GM18520 (cell line): ENCODE measurements at regions not wholly inside any gene's neighbourhood (a gene's known extent, or its start where the extent isn't known, plus 50 kb on each side); places are given as distances from the start of the nearest gene placed in this dataset.

Experiments used
- ATAC-seq: cut with Tn5 transposase; IDR thresholded peaks from one replicate; pipeline ENCODE4 v1.9.1; 2021; ENCODE audit not compliant: unreplicated experiment

DNA sequence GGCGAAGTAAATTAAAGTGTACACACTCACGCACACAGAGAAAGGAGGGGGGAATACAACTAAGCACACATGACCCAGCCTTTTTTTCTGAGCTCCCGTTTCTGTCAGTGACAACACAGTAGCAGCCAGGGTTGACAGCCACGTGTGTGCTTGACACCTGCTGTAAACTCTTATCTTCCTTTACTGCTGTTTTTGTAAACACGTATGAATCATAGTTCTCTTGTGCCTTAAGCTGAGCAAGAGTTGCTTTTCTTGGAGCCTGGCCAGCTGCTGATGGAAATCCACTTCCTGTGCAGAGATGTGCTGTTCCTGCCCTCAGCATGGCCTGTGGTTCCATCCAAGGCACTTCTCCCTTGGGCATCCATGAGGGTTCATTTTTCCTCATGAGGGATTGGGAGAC is 561.9 kb downstream of the GALR1 start:
- no peak for ATAC-seq

DNA sequence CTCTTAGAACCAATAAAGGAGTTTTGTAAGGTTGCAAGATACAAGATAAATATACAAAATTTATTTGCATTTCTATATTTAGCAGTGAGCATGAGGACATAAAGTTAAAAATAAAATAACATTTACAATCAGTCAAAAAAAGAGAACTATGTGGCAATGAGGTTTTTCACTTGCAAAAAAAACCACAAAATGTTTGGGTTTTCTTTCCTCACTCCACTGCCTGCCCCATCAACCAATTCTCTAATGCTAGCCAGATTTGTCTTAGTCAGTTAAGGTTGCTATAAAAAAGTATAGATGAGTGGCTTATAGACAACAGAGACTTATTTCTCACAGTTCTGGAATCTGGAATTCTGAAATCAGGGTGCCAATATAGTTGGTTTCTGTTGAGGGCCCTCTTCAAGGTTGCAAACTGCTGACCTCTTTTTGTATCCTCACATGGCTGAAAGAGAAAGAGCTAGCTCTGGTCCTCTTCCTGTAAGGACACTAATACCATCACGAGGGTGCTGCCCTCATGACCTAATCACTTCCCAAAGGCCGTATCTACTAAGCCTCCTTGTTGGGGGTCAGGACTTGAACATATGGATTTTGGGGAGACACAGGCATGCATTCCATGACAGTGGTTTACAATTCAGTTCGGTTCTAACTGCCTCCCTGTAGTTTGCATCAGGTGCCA is 566.2 kb downstream of the GALR1 start:
- ATAC-seq: no peak

DNA sequence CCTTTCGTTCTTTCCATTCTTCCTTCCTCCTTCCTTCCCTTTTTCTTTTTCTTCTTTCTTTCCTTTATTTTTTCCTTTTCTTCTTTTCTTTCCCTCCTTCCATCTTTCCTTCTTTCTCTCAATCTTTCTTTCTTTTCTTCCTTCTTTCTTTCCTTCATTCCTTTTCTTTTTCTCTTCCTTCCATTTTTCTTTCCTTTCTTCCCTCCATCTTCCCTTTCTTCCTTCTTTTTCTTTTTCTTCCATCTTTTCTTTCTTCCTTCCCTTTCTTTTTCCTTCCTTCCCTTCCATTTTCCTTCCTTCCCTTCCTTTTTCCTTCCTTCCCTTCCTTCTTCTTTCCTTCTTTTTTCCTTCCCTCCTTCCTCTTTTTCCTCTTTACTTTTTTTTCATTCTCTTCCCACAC is 568.7 kb downstream of the GALR1 start:
- ATAC-seq: no peak

DNA sequence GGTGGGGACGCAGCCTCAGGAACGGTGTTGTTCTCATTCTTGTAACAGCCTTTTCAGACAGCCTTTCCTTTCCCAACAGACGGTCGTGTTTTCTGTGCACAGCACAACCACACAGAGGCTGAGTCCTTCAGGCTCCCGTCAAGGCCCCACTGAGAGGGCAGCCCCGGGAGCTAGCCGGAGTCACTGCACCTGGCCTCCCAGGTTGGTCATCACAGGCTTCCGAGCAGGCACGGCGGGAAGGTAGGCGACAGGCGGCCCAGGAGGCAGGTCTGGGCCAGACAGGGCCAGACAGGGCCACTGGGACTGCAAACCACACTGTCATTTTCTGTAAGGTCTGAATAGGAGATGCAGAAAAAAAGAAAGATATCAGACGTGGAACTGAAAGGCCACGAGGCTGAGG is 570.8 kb downstream of the GALR1 start:
- no peak for ATAC-seq

DNA sequence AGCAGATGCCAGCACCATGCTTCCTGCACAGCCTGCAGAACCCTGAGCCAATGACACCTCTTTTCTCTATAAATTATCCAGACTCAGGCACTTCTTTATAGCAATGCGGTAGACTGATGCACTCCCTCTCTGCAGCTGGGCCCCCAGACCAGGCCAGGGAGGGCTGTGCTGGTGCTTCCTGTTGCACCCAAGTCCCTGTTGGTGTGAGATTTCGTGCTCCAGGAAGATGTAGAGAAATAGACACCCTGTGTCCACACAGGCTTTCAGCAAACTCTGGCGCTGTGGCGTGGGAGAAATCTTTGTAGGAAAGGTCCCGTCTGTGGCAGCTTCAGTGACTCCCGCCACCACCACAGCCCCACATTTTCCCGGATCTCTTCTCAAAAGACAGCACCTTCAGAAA is 572.2 kb downstream of the GALR1 start:
- no peak for ATAC-seq

DNA sequence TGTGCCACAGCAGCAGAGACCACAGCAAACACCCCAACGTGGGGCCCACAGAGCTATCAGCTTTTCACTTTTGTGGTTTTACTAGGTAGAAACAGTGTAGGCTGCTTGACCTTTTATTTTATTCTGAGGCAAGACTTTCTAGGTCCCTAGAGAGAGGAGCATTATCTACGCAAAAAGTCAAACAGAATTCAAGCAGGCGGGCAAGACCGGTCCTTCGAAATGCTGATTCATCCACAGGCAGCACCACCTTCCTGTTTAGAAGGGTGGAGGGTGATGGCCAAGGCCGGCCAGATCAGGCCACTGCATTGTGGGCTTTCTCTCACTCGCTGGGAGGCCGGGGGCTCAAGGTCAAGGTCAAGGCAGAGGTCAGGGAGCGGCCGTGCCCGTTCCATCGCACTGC is 573.0 kb downstream of the GALR1 start:
- no peak for ATAC-seq

DNA sequence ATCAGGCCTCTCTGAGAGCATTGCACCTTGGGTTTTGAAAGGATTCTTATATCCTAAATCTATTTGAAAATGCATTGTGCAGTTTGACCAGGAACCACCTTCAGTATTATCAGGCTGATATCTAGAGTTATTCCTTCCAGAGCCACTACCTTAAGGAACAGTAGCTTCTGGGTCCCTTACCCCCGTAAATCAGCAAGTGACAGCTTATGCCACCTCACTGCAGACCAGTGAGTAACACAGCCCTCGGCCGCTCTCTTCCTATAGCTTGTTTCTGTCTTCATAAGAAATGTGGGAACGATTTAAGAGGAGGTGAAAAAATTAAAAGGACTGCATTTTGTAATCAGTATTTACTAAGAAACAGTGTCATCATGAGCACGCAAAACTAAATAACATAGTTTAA is 584.2 kb downstream of the GALR1 start:
- no peak for ATAC-seq

DNA sequence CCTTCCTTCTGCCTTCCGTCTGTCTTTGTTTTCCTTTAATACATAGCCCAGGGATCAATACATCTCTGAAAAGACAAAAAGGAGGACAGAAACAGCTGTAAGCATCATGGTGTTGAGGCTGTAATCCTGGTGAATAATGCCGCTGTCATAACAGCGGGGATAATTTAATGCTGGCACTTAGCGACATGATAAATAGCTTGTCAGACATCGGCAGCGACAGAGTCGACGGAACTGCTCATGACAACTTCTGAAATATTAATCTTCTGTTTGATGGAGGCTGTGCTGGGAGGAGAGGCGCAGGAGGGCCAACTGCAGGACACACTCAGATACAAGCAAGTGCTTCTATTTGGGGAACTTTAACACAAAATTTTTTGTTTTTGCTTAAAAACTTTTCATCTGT is 602.2 kb downstream of the GALR1 start:
- no peak for ATAC-seq

DNA sequence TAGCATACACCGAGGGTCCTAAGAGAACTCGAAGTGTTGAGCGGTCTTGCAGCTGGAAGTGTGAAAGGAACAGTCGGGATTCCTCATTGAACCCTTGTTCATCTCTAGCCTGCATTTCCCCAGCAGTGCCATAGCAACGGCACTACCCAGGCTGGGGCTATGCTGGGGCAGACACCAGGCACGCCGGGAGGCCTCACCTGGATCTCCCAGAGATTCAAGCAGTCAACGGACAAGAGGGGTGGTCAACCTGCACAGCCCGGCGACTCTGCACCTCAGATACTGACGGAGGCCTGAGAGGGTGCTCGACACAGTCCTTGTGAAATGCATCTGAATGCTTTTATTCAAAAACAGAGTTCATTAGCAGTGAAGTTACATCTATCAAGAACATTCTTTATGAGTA is 604.2 kb downstream of the GALR1 start:
- ATAC-seq: no peak

DNA sequence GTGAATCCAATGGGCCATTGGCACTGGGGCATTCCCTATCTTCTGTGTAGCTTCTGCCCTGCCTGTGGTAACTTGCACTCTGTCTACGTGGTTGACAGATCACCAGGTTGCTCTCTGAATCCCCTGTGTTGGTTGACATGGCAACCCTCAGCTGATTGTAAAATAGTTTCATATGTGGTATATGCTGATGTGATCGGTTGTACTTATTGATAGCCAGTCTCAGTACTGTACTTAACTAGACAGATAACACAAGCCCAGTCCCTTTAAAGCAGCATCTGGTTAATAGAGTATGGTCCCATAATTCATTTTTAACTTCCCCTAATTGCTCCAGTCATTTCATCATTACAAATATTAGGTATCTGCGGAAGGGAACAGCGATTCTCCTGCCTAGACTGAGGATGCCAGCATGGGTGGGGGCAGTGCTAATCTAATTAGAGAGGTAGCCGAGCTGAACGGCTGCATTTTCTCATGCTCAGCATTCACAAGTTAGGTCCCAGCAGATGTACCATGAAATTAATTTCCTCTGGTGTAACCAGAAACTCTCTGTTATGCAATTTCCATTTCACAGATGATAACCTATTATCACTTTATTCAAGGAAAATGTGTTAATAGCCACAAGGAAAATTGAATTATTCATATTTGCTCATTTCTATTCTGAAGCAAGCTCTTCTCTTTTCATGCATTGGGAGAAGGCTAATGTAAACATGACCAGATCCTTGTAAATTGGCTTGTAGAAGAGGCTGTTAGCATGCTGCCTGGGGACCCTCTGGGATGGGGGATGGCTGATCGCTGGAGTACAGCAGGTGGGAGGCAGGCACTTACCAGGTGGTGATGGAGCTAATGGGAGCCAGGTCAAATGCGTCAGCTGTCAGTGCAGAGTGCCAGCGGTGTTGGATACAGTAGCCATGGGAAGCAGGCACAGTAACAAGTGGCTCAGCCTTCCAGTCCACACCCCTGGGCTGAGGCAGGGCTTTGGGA is 608.3 kb downstream of the GALR1 start:
- no peak for ATAC-seq

DNA sequence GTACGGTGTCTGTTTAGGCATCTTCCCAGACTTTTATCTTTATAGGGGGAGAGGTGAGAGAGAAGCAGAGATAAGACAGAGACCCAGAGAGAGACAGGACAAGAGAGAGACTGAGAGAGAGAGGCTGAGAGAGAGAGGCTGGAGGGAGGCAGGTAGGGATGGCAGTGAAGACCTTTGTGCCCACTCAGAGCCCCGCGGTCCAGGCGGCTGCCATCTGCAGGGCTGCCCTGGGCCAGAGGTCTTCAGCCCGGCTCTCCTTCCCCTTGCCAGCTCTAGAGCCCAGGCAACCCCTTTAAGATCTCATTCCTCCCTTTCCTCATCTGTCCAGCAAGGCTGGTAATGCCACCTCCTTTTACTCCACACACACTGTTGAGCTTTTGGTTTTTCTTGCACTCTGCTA is 610.0 kb downstream of the GALR1 start:
- ATAC-seq: no peak

DNA sequence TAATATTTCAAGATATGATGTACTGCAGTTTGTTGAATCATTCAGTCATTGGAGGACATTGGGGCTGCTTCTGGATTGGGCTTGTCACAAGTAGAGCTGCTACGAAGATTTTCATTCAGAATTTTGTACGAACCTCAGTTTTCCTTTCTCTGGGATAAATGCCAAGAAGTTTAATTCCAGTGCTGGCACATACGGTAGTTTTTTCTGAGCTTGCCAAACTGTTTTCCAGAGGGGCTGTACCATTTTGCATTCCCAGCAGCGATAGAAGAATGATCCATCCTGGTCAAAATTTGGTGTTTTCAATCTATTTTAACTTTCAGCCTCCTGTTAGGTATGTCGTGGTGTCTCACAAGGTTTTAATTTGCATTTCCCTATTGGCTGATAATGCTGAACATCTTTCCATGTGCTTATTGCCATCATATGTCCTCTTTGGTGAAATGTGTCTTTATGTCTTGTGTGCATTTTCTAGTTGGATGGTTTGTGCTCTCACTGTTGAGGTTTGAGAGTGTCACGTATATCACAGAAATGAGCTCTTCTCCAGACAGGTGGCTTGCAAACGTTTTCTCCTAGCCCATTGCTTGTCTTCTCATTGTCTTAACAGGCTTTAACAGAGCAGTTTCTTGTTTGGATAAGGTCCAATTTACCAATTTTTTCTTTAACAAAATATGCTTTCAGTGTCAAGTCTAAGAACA is 612.6 kb downstream of the GALR1 start:
- no peak for ATAC-seq

DNA sequence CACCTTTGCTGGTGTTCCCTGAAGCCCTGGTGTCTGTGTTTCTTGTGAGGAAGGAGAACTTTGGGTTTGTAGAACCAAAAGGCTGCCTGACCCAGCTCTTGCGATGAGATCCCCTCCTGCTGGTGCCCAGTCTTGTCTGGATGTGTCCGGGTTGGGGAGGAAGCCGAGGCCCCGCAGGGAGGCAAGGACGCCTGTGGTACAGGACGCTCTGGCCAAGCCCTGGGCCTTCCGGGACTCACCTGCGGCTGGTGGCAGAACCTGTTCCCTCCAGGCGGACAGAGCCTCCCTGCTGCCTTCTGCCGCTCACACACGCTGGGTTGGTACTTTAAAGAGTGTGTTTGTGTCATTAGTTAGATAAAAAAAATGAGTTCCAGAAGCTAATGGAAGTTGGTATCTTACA is 616.2 kb downstream of the GALR1 start:
- no peak for ATAC-seq

DNA sequence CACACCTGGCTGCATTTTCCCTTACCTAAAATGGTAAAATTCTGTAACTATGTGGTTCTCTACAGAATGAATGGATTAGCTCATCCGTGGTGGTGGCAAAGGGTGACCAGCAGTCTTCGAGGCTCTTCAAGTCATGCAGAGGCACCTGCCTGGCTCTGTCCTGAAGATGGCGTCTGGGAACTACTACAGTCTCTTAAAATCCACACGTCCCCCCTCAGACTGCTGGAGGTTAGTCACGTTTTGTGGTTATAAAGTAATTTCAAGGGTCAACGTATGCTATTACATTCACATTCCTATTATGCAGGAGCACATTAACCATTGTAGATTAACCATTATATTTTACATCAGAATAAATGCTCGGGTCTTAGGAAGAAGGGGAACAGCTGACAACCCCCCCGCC is 616.7 kb downstream of the GALR1 start:
- no peak for ATAC-seq

DNA sequence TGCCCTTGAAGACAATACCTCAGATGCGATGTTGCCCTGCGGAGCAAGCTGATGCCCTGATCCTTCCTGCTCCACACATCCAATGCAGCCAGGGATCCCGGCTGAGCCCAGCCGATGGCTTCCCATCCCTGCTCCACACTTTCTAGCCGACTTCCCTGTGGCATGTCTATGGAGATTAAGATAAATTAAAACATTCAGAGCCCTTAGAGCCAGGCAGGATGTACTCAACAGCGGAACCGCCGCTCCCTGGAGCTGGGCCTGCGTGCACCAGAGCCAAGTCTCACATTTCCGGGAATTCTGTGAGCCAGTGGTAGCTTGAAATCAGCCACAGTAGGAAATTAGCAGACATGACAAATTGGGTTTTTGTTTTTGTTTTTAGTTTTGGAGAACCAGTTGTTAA is 620.6 kb downstream of the GALR1 start:
- ATAC-seq: no peak

DNA sequence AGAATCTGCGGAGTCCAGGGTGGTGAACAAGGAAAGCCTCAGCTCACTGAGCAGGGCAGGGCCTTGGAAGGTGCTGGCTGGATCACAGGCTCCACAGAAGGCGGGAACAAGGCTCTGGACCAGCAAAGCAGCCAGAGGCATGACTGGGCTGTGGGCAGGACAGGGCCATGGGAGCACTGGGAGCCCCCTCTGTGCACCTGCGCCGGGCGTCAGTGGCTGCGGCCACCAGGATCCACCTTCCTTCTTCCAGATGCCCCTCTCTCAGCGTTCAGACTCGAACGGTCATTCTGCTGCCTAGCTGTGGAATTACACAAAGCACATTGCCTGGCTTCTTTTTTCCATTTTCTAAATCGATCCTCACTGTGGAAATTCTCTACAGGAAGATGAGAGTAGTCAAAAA is 621.2 kb downstream of the GALR1 start:
- ATAC-seq: no peak

DNA sequence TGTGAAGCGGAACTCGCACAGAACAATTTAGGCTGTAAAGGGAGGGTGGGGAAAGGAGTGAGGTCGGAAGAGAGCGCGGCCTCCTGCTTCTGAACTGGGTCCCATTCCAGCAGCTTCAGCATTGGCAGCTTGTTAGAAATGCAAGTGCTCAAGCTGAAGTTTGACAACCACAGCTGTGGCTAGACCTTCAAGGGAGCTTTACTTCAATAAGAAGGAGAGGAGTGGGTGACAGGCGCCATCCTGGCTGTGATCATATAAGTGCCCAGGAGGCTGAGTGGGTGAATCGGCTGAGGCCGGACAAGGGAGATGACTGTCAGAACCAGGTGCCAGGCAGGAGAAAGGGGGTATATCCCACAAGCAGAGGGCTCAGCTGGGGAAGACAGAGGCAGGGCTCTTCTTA is 622.5 kb downstream of the GALR1 start:
- ATAC-seq: no peak

DNA sequence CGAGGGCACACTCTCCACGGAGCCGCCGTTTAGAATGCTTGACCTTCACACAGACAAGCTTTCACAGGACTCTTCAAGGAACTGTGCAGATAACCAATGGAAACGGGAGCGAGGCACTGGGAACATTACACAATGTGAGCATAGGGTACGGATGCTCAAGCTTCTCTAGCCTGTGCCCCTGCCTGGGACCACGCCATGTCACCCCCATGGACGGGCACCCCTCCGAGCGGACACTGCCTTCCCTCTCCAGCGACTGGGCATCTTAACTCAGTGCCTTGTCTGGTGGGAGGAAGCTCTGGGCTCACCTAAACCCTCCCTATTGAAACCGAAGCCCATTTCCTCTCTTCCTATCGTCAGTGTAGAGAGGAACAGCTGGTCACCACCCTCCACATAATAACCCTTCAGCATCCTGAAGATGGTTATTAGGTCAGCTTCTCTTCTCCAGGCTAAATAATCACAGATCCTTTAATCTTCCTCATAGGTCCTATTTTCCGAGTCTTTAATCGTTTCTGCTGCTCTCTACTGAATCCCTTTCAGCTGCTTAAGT is 626.7 kb downstream of the GALR1 start:
- no peak for ATAC-seq

DNA sequence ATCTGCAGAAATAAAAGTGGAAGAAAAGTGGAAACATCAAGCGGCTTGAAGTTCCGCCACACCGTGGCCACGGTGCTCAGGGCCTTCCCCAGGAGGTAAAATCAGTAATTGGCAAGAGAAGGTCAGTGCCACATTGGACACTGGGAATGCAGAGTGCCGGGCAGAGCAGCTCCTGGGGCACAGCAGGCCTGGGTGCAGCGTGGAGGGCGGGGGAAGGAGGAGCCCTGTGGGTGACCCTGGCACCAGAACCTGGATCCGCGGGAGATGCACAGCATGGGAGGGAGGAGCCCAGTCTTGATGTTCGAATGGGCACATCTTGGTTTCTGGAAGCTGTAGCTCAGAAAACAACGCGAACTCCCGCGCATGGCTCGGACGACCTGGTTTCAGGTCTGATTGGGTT is 630.2 kb downstream of the GALR1 start:
- no peak for ATAC-seq

DNA sequence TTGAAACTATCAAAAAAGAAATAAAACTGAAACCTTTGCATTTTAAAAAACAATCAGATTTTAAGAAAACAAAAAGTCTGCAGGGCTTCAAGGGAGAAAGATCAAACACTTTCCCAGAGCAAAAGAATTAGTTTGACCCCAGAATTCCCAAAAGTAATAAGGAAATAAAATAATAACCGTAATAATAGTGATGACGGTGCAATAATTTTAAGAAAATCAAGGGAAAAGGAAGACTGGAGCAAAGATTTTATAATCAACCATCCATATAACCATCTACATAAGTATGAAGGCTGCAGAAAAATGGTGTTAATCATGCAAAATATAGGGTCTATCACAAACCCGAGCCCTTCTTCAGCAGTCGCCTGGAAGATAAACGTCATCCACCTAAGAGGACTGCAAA is 634.8 kb downstream of the GALR1 start:
- no peak for ATAC-seq

DNA sequence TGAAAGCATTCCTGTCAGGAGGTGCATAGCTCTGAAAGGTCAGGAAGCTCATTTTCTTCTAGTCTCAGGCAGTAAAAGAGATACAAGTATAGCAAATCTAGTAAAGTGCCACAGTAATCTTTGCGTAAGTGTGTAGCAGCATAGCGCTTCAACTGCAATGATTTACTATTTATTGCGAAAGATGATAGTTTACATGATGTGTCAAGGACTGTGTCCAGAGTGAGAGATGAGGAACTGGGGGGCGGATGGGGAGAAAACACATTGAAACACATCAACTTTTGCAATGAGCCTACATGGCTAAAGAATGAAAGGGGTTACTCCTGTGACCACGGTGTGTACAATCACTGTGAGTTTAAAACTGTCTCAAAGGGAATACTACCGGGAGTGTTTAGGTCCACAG is 644.4 kb downstream of the GALR1 start:
- ATAC-seq: no peak

DNA sequence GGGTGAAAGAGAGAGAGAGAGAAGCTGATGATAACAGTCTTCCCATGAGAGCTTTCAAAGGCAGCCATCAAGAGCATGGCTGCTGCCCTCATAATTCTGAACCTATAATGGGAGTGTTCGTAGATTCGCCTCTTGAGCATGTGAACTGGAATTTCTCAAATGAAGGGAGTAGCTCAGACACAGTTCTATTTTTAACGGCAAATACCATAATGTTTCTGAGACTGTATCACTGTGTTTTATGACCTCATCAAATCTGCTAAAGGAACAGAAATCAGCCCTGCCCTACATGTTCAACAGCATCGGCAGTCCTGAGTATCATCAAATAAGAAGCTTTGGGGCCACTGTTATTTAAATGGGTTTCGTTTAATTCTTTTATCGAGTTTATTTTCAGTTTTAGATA is 645.6 kb downstream of the GALR1 start:
- ATAC-seq: no peak
